Karpas-422 (cell line): ENCODE measurements at regions not wholly inside any gene's neighbourhood (a gene's known extent, or its start where the extent isn't known, plus 50 kb on each side); places are given as distances from the start of the nearest gene placed in this dataset.

ENCODE experiments used
- DNase-seq: peaks from one replicate; pipeline ENCODE4 v3.0.0-alpha.2; 2015
- H2AFZ ChIP-seq: fragments of 200-600 bp; sonication (generic); 2 replicates; pipeline ENCODE4 v1.6.1; 2014; ENCODE audit warnings: antibody characterized with exemption, low read length, mixed read lengths
- H3K27ac ChIP-seq: fragments of 200-600 bp; sonication (generic); 2 replicates; pipeline ENCODE4 v1.5.1; 2014; ENCODE audit warnings: mild to moderate bottlenecking, low read length, moderate library complexity
- H3K27me3 ChIP-seq: fragments of 200-600 bp; sonication (generic); 2 replicates; pipeline ENCODE4 v1.6.1; 2014; ENCODE audit warnings: low read length, mixed read lengths
- H3K36me3 ChIP-seq: fragments of 200-600 bp; sonication (generic); 2 replicates; pipeline ENCODE4 v1.6.1; 2014; ENCODE audit warnings: low read length, mixed read lengths; ENCODE audit not compliant: insufficient read depth
- H3K4me1 ChIP-seq: fragments of 200-600 bp; sonication (generic); 2 replicates; pipeline ENCODE4 v1.6.1; 2014; ENCODE audit warnings: mild to moderate bottlenecking, low read length, mixed read lengths
- H3K4me2 ChIP-seq: fragments of 200-600 bp; sonication (generic); 2 replicates; pipeline ENCODE4 v1.6.1; 2014; ENCODE audit warnings: low read length, low read depth, mild to moderate bottlenecking; ENCODE audit not compliant: poor library complexity, severe bottlenecking
- H3K4me3 ChIP-seq: fragments of 200-600 bp; sonication (generic); 2 replicates; pipeline ENCODE4 v1.5.1; 2014; ENCODE audit warnings: mild to moderate bottlenecking, antibody characterized with exemption, low read length, mixed read lengths
- H3K79me2 ChIP-seq: fragments of 200-600 bp; sonication (generic); 2 replicates; pipeline ENCODE4 v1.6.1; 2014; ENCODE audit warnings: mild to moderate bottlenecking, low read length, mixed read lengths
- H3K9ac ChIP-seq: fragments of 200-600 bp; sonication (generic); 2 replicates; pipeline ENCODE4 v1.6.0; 2014; ENCODE audit warnings: low read length
- H3K9me2 ChIP-seq: fragments of 200-600 bp; sonication (generic), shearing (Covaris generic); replicated peaks from 2 replicates; pipeline ENCODE4 v1.6.0; 2014; ENCODE audit warnings: mild to moderate bottlenecking, low read length, moderate library complexity; ENCODE audit not compliant: insufficient read depth
- H3K9me3 ChIP-seq: fragments of 300-700, 200-600 bp; sonication (generic); 2 replicates; pipeline ENCODE4 v1.6.1; 2014; ENCODE audit warnings: low read length, mixed read lengths
- H4K20me1 ChIP-seq: fragments of 200-600 bp; sonication (generic); 2 replicates; pipeline ENCODE4 v1.6.1; 2014; ENCODE audit warnings: mild to moderate bottlenecking, antibody characterized with exemption, low read length, low read depth; ENCODE audit not compliant: insufficient read depth

GRCh38 chr2:103960951-103961350, 893.0 kb upstream of the POU3F3 start:
- no peak overlapping the region for H3K9ac ChIP-seq
- no peaks in the 10 kb centered on the region for H3K9me2 ChIP-seq
- no peak overlapping the region for H3K27ac ChIP-seq
- H2AFZ ChIP-seq = no peak overlapping the region
- no peaks in the 10 kb centered on the region for H3K4me1 ChIP-seq
- no peak for DNase-seq
- H3K4me2 ChIP-seq = no peak overlapping the region
- H3K9me3 ChIP-seq = no peaks in the 10 kb centered on the region
- H4K20me1 ChIP-seq = no peaks in the 10 kb centered on the region
- no peaks in the 10 kb centered on the region for H3K79me2 ChIP-seq
- H3K36me3 ChIP-seq = no peaks in the 10 kb centered on the region
- no peak overlapping the region for H3K4me3 ChIP-seq
- H3K27me3 ChIP-seq = no peaks in the 10 kb centered on the region

GRCh38 chr2:103961862-103962261, 892.1 kb upstream of the POU3F3 start:
- Histone ChIP-seq H3K79me2 (no peaks in the 10 kb centered on the region), H4K20me1 (no peaks in the 10 kb centered on the region), H3K27me3 (no peaks in the 10 kb centered on the region)

GRCh38 chr2:103962670-103963069, 891.2 kb upstream of the POU3F3 start:
- Histone ChIP-seq H3K79me2 (no peaks in the 10 kb centered on the region), H2AFZ (no peak overlapping the region), H3K27me3 (no peaks in the 10 kb centered on the region), H3K4me1 (no peaks in the 10 kb centered on the region), H3K36me3 (no peaks in the 10 kb centered on the region), H4K20me1 (no peaks in the 10 kb centered on the region), H3K9ac (no peak overlapping the region), H3K4me2 (no peak overlapping the region), H3K4me3 (no peak overlapping the region), H3K9me2 (no peaks in the 10 kb centered on the region), H3K27ac (no peak overlapping the region), H3K9me3 (no peaks in the 10 kb centered on the region)
- no peak for DNase-seq

More at GRCh38 chr2:103961862-103962261, 892.1 kb upstream of the POU3F3 start:
- Histone ChIP-seq H3K4me2 (no peak overlapping the region), H3K36me3 (no peaks in the 10 kb centered on the region), H3K9ac (no peak overlapping the region), H2AFZ (no peak overlapping the region), H3K9me2 (no peaks in the 10 kb centered on the region), H3K4me1 (no peaks in the 10 kb centered on the region), H3K9me3 (no peaks in the 10 kb centered on the region), H3K27ac (no peak overlapping the region), H3K4me3 (no peak overlapping the region)
- DNase-seq = no peak

- no peak overlapping the region for H2AFZ ChIP-seq
- no peak overlapping the region for H3K9ac ChIP-seq
- no peak overlapping the region for H3K27ac ChIP-seq
- H3K4me3 ChIP-seq = no peak overlapping the region
- no peaks in the 10 kb centered on the region for H3K4me1 ChIP-seq
- H3K9me2 ChIP-seq = no peaks in the 10 kb centered on the region
- H3K36me3 ChIP-seq = no peaks in the 10 kb centered on the region
- no peaks in the 10 kb centered on the region for H3K79me2 ChIP-seq
- no peaks in the 10 kb centered on the region for H3K27me3 ChIP-seq
- no peak overlapping the region for H3K4me2 ChIP-seq
- H3K9me3 ChIP-seq = no peaks in the 10 kb centered on the region
- no peaks in the 10 kb centered on the region for H4K20me1 ChIP-seq
- DNase-seq = no peak
Observed at GRCh38 chr2:103963146-103963725, 890.7 kb upstream of the POU3F3 start.

GRCh38 chr2:103977241-103977640, 876.7 kb upstream of the POU3F3 start:
- H3K27ac ChIP-seq = no peak overlapping the region
- no peak for DNase-seq
- H3K9ac ChIP-seq = no peak overlapping the region
- no peak overlapping the region for H3K4me3 ChIP-seq
- H4K20me1 ChIP-seq = no peaks in the 10 kb centered on the region
- no peaks in the 10 kb centered on the region for H3K79me2 ChIP-seq
- H3K36me3 ChIP-seq = no peaks in the 10 kb centered on the region; the same call in 1 of the 2 replicates
- no peak overlapping the region for H2AFZ ChIP-seq
- no peaks in the 10 kb centered on the region for H3K4me1 ChIP-seq
- H3K4me2 ChIP-seq = no peak overlapping the region
- no peaks in the 10 kb centered on the region for H3K9me3 ChIP-seq
- H3K9me2 ChIP-seq = 0 out of 2 replicates have a peak, but pooled peaks cover 4% of the 10 kb centered on the region
- H3K27me3 ChIP-seq = no peaks in the 10 kb centered on the region

GRCh38 chr2:103977668-103978067, 876.2 kb upstream of the POU3F3 start:
- H3K79me2 ChIP-seq = no peaks in the 10 kb centered on the region

GRCh38 chr2:103980401-103980800, 873.5 kb upstream of the POU3F3 start:
- no peak overlapping the region for H3K27ac ChIP-seq
- H3K9ac ChIP-seq = no peak overlapping the region
- H2AFZ ChIP-seq = no peak overlapping the region
- H3K4me1 ChIP-seq = no peaks in the 10 kb centered on the region
- H3K4me2 ChIP-seq = no peak overlapping the region
- no peaks in the 10 kb centered on the region for H3K27me3 ChIP-seq
- H3K36me3 ChIP-seq = no peaks in the 10 kb centered on the region; the same call in 1 of the 2 replicates
- H3K9me2 ChIP-seq = no peaks in the 10 kb centered on the region
- no peak overlapping the region for H3K4me3 ChIP-seq
- no peak for DNase-seq
- H3K9me3 ChIP-seq = no peaks in the 10 kb centered on the region
- H4K20me1 ChIP-seq = no peaks in the 10 kb centered on the region
- no peaks in the 10 kb centered on the region for H3K79me2 ChIP-seq

More at GRCh38 chr2:103977668-103978067, 876.2 kb upstream of the POU3F3 start:
- H4K20me1 ChIP-seq = no peaks in the 10 kb centered on the region
- no peak overlapping the region for H2AFZ ChIP-seq
- H3K27ac ChIP-seq = no peak overlapping the region
- H3K9me2 ChIP-seq = 0 out of 2 replicates have a peak, but pooled peaks cover 4% of the 10 kb centered on the region
- no peak for DNase-seq
- no peaks in the 10 kb centered on the region for H3K9me3 ChIP-seq
- H3K36me3 ChIP-seq = no peaks in the 10 kb centered on the region; the same call in 1 of the 2 replicates
- no peak overlapping the region for H3K4me3 ChIP-seq
- no peaks in the 10 kb centered on the region for H3K4me1 ChIP-seq
- H3K9ac ChIP-seq = no peak overlapping the region
- no peaks in the 10 kb centered on the region for H3K27me3 ChIP-seq
- no peak overlapping the region for H3K4me2 ChIP-seq

GRCh38 chr2:103982691-103983090, 871.2 kb upstream of the POU3F3 start:
- Histone ChIP-seq H4K20me1 (no peaks in the 10 kb centered on the region), H3K27me3 (no peaks in the 10 kb centered on the region), H3K4me1 (no peaks in the 10 kb centered on the region), H3K9me3 (no peaks in the 10 kb centered on the region), H3K4me3 (no peak overlapping the region), H3K9me2 (no peaks in the 10 kb centered on the region), H3K4me2 (no peak overlapping the region), H3K79me2 (no peaks in the 10 kb centered on the region), H2AFZ (no peak overlapping the region), H3K36me3 (no peaks in the 10 kb centered on the region), H3K9ac (no peak overlapping the region), H3K27ac (no peak overlapping the region)
- no peak for DNase-seq
